GM18508 (cell line): ENCODE measurements at regions not wholly inside any gene's neighbourhood (a gene's known extent, or its start where the extent isn't known, plus 50 kb on each side); places are given as distances from the start of the nearest gene placed in this dataset.
"Not testable (repeated sequence)": the region's sequence is repeated elsewhere in the genome, so short reads cannot be mapped to it uniquely, and the experiment has no call there.

Experiments
- ATAC-seq: cut with Tn5 transposase; IDR thresholded peaks from one replicate; pipeline ENCODE4 v1.9.1; 2021; ENCODE audit warnings: moderate number of reproducible peaks; ENCODE audit not compliant: insufficient read depth, unreplicated experiment

- no peak for ATAC-seq
These were observed 237.0 kb upstream of the SSTR1 start for GRCh38 chr14:37970696-37971095.

- no peak for ATAC-seq
These were observed 234.5 kb upstream of the SSTR1 start for GRCh38 chr14:37972941-37973887.

GRCh38 chr14:37974421-37974820, 233.3 kb upstream of the SSTR1 start:
- no peak for ATAC-seq

DNA sequence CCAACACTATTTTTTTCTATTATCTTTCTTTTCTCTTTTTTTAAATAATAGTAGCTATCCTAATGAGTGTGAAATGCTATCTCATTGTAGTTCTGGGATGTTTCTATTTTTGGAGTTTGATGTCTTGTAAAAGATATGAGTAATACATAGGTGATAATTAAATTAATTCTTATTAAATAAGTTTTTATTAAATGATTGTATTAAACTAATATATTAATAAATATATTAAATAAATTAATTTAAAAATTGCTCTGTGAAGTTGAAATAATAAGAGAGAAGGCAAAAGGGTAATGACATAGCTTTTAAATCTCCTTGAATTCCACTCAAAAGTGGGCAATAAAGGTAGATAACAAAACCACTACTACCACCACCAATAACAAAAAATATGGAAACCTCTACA, 230.2 kb upstream of the SSTR1 start:
- no peak for ATAC-seq

DNA sequence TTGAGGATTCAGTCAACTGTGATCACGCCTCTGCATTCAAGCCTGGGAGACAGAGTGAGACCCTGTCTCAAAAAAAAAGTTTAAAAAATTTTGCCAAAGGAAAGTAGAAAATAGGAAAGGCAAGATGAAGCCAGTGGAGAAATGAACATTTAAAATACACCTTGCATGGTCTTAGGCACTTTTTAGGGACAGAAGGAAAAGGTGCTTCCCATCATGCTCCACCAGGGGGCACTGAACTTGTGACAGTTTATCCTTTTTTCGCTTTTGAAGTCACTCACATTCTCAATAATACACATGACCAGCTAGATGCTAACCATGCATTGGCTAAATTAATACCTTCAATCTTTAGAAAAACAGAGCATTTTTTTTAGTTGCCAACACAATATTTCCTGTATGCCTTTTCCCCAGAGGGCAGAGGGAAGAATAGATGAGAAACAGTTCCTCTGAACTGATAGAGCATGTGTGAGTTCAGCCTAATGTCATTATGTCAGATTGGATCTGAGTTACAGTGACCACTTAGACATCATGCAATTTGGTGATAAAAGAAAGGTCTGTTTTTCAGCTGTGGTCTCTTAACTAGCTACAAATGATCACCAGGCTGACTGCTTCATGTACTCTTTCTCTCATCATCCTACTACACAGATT, 221.8 kb upstream of the SSTR1 start:
- ATAC-seq = no peak

DNA sequence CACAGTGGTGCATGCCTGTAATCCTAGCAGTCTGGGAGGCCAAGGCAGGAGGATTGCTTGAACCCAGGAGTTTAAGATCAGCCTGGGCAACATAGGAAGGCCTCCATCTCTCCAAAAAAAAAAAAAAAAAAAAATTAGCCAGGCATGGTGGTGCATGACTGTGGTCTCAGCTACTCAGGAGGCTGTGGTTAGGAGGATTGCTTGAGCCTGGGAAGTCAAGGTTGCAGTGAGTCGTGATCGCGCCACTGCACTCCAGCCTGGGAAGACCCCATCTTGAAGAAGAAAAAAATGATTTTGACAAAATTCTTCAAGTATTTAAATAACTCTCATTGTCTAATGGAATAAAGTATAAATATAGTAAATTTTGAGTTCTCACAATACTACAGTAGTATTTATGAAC, 219.2 kb upstream of the SSTR1 start:
- ATAC-seq = no peak

DNA sequence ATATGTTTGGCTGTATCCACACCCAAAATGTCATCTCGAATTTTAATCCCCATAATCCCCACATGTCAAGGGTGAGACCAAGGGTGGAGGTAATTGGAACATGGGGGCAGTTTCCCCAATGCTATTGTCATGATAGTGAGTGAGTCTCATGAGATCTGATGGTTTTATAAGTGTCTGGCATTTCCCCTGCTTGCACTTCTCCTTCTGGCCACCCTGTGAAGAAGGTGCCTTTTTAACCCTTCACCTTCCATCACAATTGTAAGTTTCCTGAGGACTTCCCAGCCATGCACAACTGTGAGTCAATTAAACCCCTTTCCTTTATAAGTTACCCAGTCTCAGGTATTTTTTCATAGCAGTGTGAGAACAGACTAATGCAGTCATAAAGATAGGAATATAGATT, 216.7 kb upstream of the SSTR1 start:
- ATAC-seq = no peak

DNA sequence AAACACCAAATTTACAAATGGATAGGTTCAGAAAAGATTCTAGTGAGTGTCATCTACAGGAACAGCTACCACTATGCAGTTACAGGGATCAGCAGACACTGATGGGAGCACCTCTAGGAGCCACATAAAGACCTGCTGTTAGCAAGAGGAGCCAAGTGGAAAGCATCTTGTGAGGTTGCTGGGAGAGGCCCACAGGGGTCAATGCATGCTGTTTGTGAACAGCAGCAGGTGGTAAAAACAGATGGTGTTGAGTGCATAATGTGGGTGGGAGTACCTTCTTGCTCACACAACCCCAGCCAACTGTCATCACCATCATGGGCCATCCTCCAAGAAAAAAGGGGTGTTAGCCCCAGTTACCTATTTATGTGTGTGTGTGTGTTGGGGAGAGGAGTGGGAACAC, 215.2 kb upstream of the SSTR1 start:
- ATAC-seq = no peak

- no peak for ATAC-seq
These were observed 212.8 kb upstream of the SSTR1 start for GRCh38 chr14:37994846-37995372.

DNA sequence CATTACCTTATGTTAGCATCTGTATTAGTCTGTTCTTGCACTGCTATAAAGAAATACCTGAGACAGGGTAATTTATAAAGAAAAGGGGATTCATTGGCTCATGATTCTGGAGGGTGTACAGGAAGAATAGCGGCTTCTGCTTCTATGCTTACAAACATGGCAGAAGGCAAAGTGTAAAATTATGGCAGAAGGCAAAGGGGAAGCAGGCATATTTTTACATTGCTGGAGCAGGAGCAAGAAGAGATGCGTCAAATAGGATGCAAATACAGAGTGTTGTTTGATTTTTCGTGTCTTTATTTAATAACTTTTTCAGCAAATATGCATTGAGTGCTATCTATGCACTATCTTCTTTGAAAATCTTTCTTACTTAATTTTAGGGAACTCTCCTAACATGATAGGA, 210.7 kb upstream of the SSTR1 start:
- no peak for ATAC-seq

DNA sequence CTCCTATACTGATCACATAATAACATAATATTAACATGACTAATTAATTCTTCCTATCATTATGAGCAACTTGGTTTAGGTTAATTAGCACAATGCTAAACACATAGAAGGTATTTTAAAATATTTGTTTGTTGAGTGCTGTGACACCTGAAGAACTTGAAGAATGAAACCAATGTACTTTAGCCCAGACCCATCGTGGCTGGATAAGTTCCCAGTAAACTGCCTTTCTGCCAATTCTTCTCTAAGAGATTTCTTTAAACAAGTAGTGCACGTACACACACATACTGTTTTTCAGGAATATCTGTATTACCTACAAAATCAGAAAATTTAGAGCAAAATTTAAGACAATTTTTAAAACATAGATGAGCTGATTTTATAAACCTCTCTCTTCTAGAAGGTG, 207.4 kb upstream of the SSTR1 start:
- no peak for ATAC-seq

DNA sequence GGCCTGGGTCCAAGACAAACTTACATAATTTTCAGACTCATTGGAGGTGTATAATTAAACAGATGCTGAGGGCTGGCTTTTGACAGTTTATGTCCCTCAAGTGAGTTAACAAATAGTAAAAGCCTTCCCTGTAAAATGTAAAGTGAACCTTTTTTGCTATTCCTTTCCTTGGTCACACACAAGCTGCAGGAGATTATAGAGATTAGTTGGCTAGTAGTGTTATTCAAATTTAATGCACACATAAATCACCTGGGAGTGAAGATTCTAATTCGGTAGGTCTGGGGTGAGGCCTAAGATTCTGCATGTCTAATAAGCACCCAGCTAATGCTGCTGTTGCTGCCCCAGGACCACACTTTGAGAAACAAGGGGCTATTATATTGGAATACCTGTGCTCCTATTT, 206.2 kb upstream of the SSTR1 start:
- no peak for ATAC-seq

DNA sequence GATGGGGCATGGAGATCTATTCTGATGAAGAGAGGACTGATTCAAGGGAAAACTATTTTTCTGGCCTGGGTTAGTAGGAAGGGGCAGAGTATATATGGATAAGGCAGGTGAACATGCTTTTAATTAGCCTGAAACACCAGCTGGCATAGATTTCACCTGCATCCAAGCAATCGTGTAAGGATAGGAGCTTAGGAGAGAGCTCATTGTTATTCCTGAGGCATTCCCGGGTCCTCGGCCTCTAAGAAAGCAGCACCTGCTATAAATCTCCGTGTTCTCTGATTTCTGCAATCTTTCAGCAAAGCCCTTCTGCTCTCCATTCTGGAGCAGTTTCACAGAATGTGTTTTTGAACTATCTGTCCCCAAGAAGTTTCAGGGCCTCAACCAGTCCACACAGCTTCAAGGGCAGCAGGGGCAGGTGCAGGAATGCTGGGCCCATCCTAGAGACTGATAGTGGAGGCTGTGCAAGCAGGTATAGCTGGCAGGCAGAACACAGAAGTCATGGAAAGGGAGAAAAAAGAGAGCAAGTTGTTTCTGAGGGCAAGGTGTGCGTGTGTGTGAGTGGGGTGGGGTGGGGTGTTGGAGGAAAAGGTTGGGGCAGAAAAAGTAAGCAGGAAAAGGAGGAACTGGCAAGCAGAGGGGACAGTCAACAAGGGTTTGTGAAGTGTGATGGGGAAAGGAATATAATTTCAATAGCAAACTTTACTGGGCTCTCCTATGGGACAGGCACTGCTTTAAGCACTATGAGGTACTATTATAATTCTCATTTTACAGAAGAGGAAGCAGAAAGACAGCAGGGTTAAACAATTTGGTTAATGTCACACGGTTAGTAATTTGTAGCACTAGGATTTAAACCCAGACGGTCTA, 203.7 kb upstream of the SSTR1 start:
- ATAC-seq = no peak

DNA sequence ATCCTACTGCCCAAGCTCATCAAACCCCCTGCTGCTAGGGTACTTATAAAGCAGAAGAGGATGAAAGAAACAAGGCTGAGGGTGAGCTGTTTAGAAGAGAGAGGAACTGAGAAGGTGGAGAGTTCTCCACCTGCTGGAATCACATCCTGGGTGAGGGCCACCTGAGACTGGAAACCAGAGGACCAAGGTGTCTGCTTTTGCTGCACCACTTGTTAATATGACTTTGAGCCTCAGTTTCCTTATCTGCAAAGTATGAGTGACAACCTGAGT, 203.2 kb upstream of the SSTR1 start:
- no peak for ATAC-seq

- ATAC-seq = not testable (repeated sequence)
These were observed 196.5 kb upstream of the SSTR1 start for GRCh38 chr14:38011156-38011555.

GRCh38 chr14:38012056-38012455, 195.6 kb upstream of the SSTR1 start:
- no peak for ATAC-seq

GRCh38 chr14:38016497-38016896, 191.2 kb upstream of the SSTR1 start:
- no peak for ATAC-seq

DNA sequence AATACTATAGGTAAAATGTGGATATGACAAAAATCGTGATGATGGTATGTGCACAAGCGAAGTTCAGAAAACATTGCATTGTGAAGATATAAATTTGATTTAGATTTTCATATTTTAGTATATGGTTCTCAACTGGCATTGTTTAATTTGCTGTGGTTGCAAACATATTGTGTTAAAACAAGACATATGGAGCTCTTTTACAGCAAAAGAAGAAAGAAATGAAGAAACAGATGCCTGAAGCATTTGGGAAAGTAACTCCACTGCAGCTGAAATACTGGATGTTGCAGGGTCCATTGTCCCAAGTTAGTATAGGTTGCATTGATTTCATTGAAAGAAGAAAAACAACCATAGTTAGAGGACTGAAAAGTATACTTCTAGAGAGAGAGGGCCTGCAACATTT, 185.8 kb upstream of the SSTR1 start:
- ATAC-seq = no peak

GRCh38 chr14:38022775-38023174, 184.9 kb upstream of the SSTR1 start:
- ATAC-seq = no peak

DNA sequence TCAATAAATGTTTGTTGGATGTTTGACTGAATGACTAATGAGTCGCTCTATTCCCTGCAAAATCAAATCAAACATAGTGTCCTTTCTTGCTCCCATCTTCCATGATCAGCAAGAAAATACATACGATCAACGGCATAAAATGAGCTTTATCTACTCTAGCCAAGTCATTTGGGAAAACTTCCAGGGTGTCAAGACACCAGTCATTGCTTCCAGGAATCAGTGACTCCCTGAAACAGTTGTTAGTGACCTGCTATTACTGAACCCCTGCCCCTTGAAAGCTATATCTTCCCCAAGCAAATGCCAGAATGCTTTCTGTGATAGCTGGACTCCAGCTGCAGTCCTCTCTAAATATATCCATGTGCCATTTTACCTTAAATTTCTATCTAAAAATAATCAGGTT, 169.5 kb upstream of the SSTR1 start:
- no peak for ATAC-seq

- no peak for ATAC-seq
These were observed 168.7 kb upstream of the SSTR1 start for GRCh38 chr14:38038986-38039385.
